T-helper 2 cell (primary cell): ENCODE measurements at regions not wholly inside any gene's neighbourhood (a gene's known extent, or its start where the extent isn't known, plus 50 kb on each side); places are given as distances from the start of the nearest gene placed in this dataset.
"Not testable (repeated sequence)": the region's sequence is repeated elsewhere in the genome, so short reads cannot be mapped to it uniquely, and the experiment has no call there.

Experiments used
- DNase-seq, 5 experiments: peaks; one replicate each; pipeline versions ENCODE4 v3.0.0 to v3.0.0-alpha.2; 2012 to 2022

- no peak for DNase-seq
These were observed 213.8 kb downstream of the BCAS1 start for GRCh38 chr20:53856300-53857295.

- DNase-seq = no peak
These were observed 214.7 kb downstream of the BCAS1 start for GRCh38 chr20:53855733-53856132.

GRCh38 chr20:53854609-53854926, 215.8 kb downstream of the BCAS1 start:
- DNase-seq = not testable (repeated sequence)

- no peak for DNase-seq
These were observed 217.2 kb downstream of the BCAS1 start for GRCh38 chr20:53853111-53853713.

GRCh38 chr20:53852691-53853090, 217.7 kb downstream of the BCAS1 start:
- DNase-seq = no peak

GRCh38 chr20:53852014-53852413, 218.4 kb downstream of the BCAS1 start:
- no peak for DNase-seq

- no peak for DNase-seq
These were observed 220.1 kb downstream of the BCAS1 start for GRCh38 chr20:53850319-53850718.

GRCh38 chr20:53849471-53850059, 220.8 kb downstream of the BCAS1 start:
- DNase-seq = no peak

GRCh38 chr20:53848304-53848703, 222.1 kb downstream of the BCAS1 start:
- no peak for DNase-seq

GRCh38 chr20:53847837-53848170, 222.6 kb downstream of the BCAS1 start:
- no peak for DNase-seq

GRCh38 chr20:53847139-53847836, 223.1 kb downstream of the BCAS1 start:
- DNase-seq = peak in 2 of 5 experiments; percentile 17 to 54

GRCh38 chr20:53846640-53847039, 223.8 kb downstream of the BCAS1 start:
- DNase-seq = no peak

GRCh38 chr20:53845980-53846379, 224.4 kb downstream of the BCAS1 start:
- no peak for DNase-seq

GRCh38 chr20:53844259-53844658, 226.1 kb downstream of the BCAS1 start:
- no peak for DNase-seq

- no peak for DNase-seq
These were observed 226.7 kb downstream of the BCAS1 start for GRCh38 chr20:53843645-53844044.

GRCh38 chr20:53842301-53843099, 227.9 kb downstream of the BCAS1 start:
- peak in 2 of 5 experiments; percentile 66 to 91 for DNase-seq

GRCh38 chr20:53841741-53842140, 228.7 kb downstream of the BCAS1 start:
- no peak for DNase-seq

GRCh38 chr20:53840532-53840931, 229.9 kb downstream of the BCAS1 start:
- no peak for DNase-seq

GRCh38 chr20:53839423-53840176, 230.8 kb downstream of the BCAS1 start:
- DNase-seq = peak in 4 of 5 experiments; percentile 1 to 96 (median 51)

GRCh38 chr20:53838311-53838868, 232.0 kb downstream of the BCAS1 start:
- DNase-seq = no peak
